GM23338 (cell line): ENCODE measurements at regions not wholly inside any gene's neighbourhood (a gene's known extent, or its start where the extent isn't known, plus 50 kb on each side); places are given as distances from the start of the nearest gene placed in this dataset.

Source experiments
- ATAC-seq: fragments of 200-7000 bp; cut with Tn5 transposase; 3 replicates; pipeline ENCODE4 v1.9.1; 2020
- DNase-seq: peaks from one replicate; pipeline ENCODE4 v3.0.0-alpha.2; 2015; ENCODE audit warnings: low spot score
- H2AFZ ChIP-seq: fragments of 200-600 bp; sonication (generic); 2 replicates; pipeline ENCODE4 v1.8.0; 2016; ENCODE audit warnings: antibody characterized with exemption, mild to moderate bottlenecking, moderate library complexity
- H3F3A ChIP-seq: fragments of 200-600 bp; sonication (generic); replicated peaks from 2 replicates; pipeline ENCODE4 v1.8.0; 2017; ENCODE audit warnings: antibody characterized with exemption, mixed run types, low read depth
- H3K27ac ChIP-seq: fragments of 200-600 bp; sonication (generic); 2 replicates; pipeline ENCODE4 v1.6.1; 2016; ENCODE audit warnings: low read depth
- H3K27me3 ChIP-seq: fragments of 200-600 bp; sonication (generic); 2 replicates; pipeline ENCODE4 v1.8.0; 2016; ENCODE audit warnings: mild to moderate bottlenecking, mixed run types, moderate library complexity; ENCODE audit not compliant: insufficient read depth
- H3K36me3 ChIP-seq: fragments of 200-600 bp; sonication (generic); 2 replicates; pipeline ENCODE4 v1.8.0; 2016; ENCODE audit warnings: mild to moderate bottlenecking; ENCODE audit not compliant: insufficient read depth
- H3K4me1 ChIP-seq: fragments of 200-600 bp; sonication (generic); 2 replicates; pipeline ENCODE4 v1.8.0; 2016; ENCODE audit warnings: mild to moderate bottlenecking, moderate library complexity; ENCODE audit not compliant: insufficient read depth
- H3K4me2 ChIP-seq: fragments of 200-600 bp; sonication (generic); 2 replicates; pipeline ENCODE4 v1.7.1; 2017; ENCODE audit warnings: mixed run types
- H3K4me3 ChIP-seq: fragments of 200-600 bp; sonication (generic); 2 replicates; pipeline ENCODE4 v1.6.1; 2016; ENCODE audit warnings: mixed run types
- H3K79me2 ChIP-seq: fragments of 200-600 bp; sonication (generic); replicated peaks from 2 replicates; pipeline ENCODE4 v1.8.0; 2017; ENCODE audit warnings: mild to moderate bottlenecking; ENCODE audit not compliant: insufficient read depth
- H3K9me2 ChIP-seq: fragments of 200-600 bp; sonication (generic); 2 replicates; pipeline ENCODE4 v1.8.0; 2017; ENCODE audit not compliant: insufficient read depth
- H4K20me1 ChIP-seq: fragments of 200-600 bp; sonication (generic); replicated peaks from 2 replicates; pipeline ENCODE4 v1.8.0; 2017; ENCODE audit warnings: mild to moderate bottlenecking; ENCODE audit not compliant: insufficient read depth
- H3K27ac Mint-ChIP-seq: 2 replicates; pipeline ENCODE4 v1.8.0; 2020; ENCODE audit warnings: inconsistent platforms, mild to moderate bottlenecking, moderate library complexity, mixed read lengths
- H3K27me3 Mint-ChIP-seq: 3 replicates; pipeline ENCODE4 v1.8.0; 2022; ENCODE audit warnings: low read depth, mild to moderate bottlenecking, moderate library complexity, mixed read lengths, inconsistent platforms; ENCODE audit not compliant: insufficient read depth, poor library complexity
- H3K36me3 Mint-ChIP-seq: 3 replicates; pipeline ENCODE4 v1.8.0; 2021; ENCODE audit warnings: low read depth, mild to moderate bottlenecking, inconsistent platforms, moderate library complexity, mixed read lengths
- H3K4me1 Mint-ChIP-seq: 3 replicates; pipeline ENCODE4 v1.8.0; 2020; ENCODE audit warnings: mild to moderate bottlenecking, inconsistent platforms, mixed read lengths
- H3K4me3 Mint-ChIP-seq: 3 replicates; pipeline ENCODE4 v1.8.0; 2021; ENCODE audit warnings: moderate library complexity, mild to moderate bottlenecking, inconsistent platforms, mixed read lengths
- H3K9me3 Mint-ChIP-seq: 3 replicates; pipeline ENCODE4 v1.8.0; 2020; ENCODE audit warnings: moderate library complexity, mild to moderate bottlenecking, inconsistent platforms, mixed read lengths
- CREB1 ChIP-seq: fragments of 250-450 bp; sonication (Bioruptor Pico); IDR thresholded peaks from 2 replicates; pipeline ENCODE4 v1.5.0; 2020; ENCODE audit warnings: low read depth, mild to moderate bottlenecking, moderate library complexity
- EZH2phosphoT487 ChIP-seq: fragments of 200-600 bp; sonication (generic); IDR thresholded peaks from one replicate; pipeline ENCODE4 v1.8.1; 2018; ENCODE audit warnings: antibody characterized with exemption; ENCODE audit not compliant: unreplicated experiment
- JUNB ChIP-seq: IDR thresholded peaks from one replicate; pipeline ENCODE4 v1.6.1; 2016; ENCODE audit warnings: antibody characterized with exemption; ENCODE audit not compliant: unreplicated experiment
- NANOG ChIP-seq: IDR thresholded peaks from 2 replicates; pipeline ENCODE4 v1.6.1; 2016; ENCODE audit warnings: antibody characterized with exemption, borderline replicate concordance
- STAT1 ChIP-seq: IDR thresholded peaks from one replicate; pipeline ENCODE4 v1.6.1; 2016; ENCODE audit warnings: antibody characterized with exemption; ENCODE audit not compliant: unreplicated experiment
- ZNF114 ChIP-seq: fragments of 250-450 bp; sonication (Bioruptor Pico); IDR thresholded peaks from 2 replicates; pipeline ENCODE4 v1.5.0; 2020; ENCODE audit warnings: mild to moderate bottlenecking, moderate library complexity
- ZNF331 ChIP-seq: fragments of 250-450 bp; sonication (Bioruptor Pico); IDR thresholded peaks from 2 replicates; pipeline ENCODE4 v1.5.0; 2020; ENCODE audit warnings: low read depth, mild to moderate bottlenecking, moderate library complexity
- TF ChIP-seq, protein P1 (sequence below): IDR thresholded peaks from 2 replicates; pipeline ENCODE4 v1.6.1; 2016; ENCODE audit warnings: antibody characterized with exemption
- TF ChIP-seq, protein P2 (sequence below), 2 experiments: fragments of 200-600 bp in 1 of 2; sonication (generic) in 1 of 2; conservative IDR thresholded peaks; 2 replicates each; pipeline versions ENCODE4 v1.5.1 to v1.6.1; 2016 to 2017; ENCODE audit warnings: antibody characterized with exemption in 2 of 2, low read depth in 2 of 2, mild to moderate bottlenecking in 2 of 2, moderate library complexity in 1 of 2

DNA sequence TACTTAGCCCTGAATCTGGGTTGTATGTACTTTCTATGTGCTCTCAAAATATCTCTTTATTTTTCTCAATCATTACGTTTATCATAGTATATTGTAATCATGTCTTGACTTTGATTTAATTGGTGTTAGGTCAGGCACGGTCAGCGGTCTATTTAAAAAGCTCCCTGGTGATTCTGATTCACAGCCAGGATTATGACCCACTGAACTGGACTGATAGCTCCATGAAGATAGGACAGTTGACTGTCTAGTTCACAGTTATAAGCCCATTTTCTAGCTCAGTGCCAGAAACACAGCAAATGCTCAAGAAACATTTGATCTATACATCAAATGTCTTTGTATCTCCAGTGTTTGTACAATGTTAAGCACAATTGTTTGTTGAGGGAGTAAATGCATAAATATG, 111.5 kb upstream of the CCN2 start:
- H3K79me2 ChIP-seq = no peaks in the 10 kb centered on the region
- no peaks in the 10 kb centered on the region for H3K27me3 Mint-ChIP-seq
- no peaks in the 10 kb centered on the region for H3K36me3 ChIP-seq
- no peaks in the 10 kb centered on the region for H4K20me1 ChIP-seq
- no peaks in the 10 kb centered on the region; the same call in 1 of the 2 replicates for H3K9me2 ChIP-seq
- H3K27me3 ChIP-seq = no peaks in the 10 kb centered on the region
- no peaks in the 10 kb centered on the region for H3K4me1 ChIP-seq
- H3K27ac Mint-ChIP-seq = no peak overlapping the region
- no peak overlapping the region for H3K27ac ChIP-seq
- H2AFZ ChIP-seq = no peak overlapping the region
- H3K4me2 ChIP-seq = no peak overlapping the region
- H3K36me3 Mint-ChIP-seq = no peaks in the 10 kb centered on the region
- peaks cover 6% of the 10 kb centered on the region; the same call in 1 of the 3 replicates for H3K4me1 Mint-ChIP-seq
- H3K4me3 Mint-ChIP-seq = no peak overlapping the region
- DNase-seq = no peak
- no peak for ATAC-seq
- no peaks in the 10 kb centered on the region for H3F3A ChIP-seq
- TF ChIP-seq EZH2phosphoT487 (no peak), STAT1 (no peak)
- H3K4me3 ChIP-seq = no peak overlapping the region
- no peaks in the 10 kb centered on the region for H3K9me3 Mint-ChIP-seq

DNA sequence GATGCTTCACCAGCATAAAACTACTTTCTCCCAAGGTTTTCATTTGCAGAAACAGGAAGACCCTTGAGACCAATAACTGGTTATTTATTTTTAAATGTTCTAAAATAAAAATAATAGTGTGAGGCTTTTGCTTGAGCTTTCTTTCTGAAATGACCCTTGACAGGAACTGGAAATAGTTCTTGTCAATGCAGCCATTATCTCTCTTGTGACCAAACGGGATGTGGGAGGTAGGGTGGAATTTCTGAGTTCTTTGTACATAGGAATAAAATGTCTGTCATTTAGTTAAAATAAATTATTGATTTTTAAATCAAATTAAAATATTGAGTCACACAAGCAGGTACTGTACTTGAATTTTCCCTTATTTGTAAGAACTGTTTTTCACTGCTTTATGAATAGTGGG, 110.2 kb upstream of the CCN2 start:
- no peaks in the 10 kb centered on the region for H3K9me3 Mint-ChIP-seq
- Histone ChIP-seq H3K27me3 (no peaks in the 10 kb centered on the region), H2AFZ (no peak overlapping the region), H3K27ac (no peak overlapping the region), H4K20me1 (no peaks in the 10 kb centered on the region), H3K4me1 (no peaks in the 10 kb centered on the region), H3K9me2 (no peaks in the 10 kb centered on the region; the same call in 1 of the 2 replicates), H3K4me3 (no peak overlapping the region), H3K36me3 (no peaks in the 10 kb centered on the region), H3K79me2 (no peaks in the 10 kb centered on the region), H3K4me2 (no peak overlapping the region), H3F3A (no peaks in the 10 kb centered on the region)
- peaks cover 6% of the 10 kb centered on the region; the same call in 1 of the 3 replicates for H3K4me1 Mint-ChIP-seq
- no peak overlapping the region for H3K4me3 Mint-ChIP-seq
- no peaks in the 10 kb centered on the region for H3K36me3 Mint-ChIP-seq
- no peaks in the 10 kb centered on the region for H3K27me3 Mint-ChIP-seq
- no peak overlapping the region for H3K27ac Mint-ChIP-seq
- no peak for TF ChIP-seq NANOG
- no peak for TF ChIP-seq STAT1
- TF ChIP-seq CREB1 (CRISPR knock-in tag) = no peak
- TF ChIP-seq, protein P1, sequence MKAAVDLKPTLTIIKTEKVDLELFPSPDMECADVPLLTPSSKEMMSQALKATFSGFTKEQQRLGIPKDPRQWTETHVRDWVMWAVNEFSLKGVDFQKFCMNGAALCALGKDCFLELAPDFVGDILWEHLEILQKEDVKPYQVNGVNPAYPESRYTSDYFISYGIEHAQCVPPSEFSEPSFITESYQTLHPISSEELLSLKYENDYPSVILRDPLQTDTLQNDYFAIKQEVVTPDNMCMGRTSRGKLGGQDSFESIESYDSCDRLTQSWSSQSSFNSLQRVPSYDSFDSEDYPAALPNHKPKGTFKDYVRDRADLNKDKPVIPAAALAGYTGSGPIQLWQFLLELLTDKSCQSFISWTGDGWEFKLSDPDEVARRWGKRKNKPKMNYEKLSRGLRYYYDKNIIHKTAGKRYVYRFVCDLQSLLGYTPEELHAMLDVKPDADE = no peak
- no peak for TF ChIP-seq EZH2phosphoT487
- no peak for TF ChIP-seq JUNB
- DNase-seq = no peak
- no peak for ATAC-seq

DNA sequence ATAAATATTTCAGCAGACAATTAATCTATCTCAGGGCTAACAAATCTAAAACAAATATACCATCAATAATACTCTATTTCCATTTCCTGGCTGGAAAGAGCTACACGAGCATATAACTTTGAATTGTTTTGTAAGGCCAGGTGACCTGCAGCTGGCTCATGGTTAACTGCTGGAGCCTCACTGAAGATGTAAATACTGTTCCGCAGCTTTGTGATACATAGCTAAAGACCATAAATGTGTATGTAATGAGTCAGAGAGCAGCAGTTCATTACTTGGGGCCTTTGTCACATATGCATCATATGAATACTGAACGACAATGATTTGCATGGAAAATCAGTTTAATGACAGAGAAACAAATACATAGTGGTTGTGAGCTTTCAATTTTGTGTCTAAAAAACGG, 109.4 kb upstream of the CCN2 start:
- H3K4me3 ChIP-seq = no peak overlapping the region
- H3K36me3 ChIP-seq = no peaks in the 10 kb centered on the region
- no peaks in the 10 kb centered on the region for H3K36me3 Mint-ChIP-seq
- no peak overlapping the region for H3K27ac Mint-ChIP-seq
- H3K27me3 ChIP-seq = no peaks in the 10 kb centered on the region
- DNase-seq = no peak
- H2AFZ ChIP-seq = no peak overlapping the region
- H3K27ac ChIP-seq = no peak overlapping the region
- H3K4me2 ChIP-seq = no peak overlapping the region
- H3K4me1 ChIP-seq = no peaks in the 10 kb centered on the region
- no peaks in the 10 kb centered on the region for H4K20me1 ChIP-seq
- H3K4me3 Mint-ChIP-seq = no peak overlapping the region
- no peaks in the 10 kb centered on the region for H3K79me2 ChIP-seq
- no peaks in the 10 kb centered on the region for H3K9me2 ChIP-seq
- peaks cover 6% of the 10 kb centered on the region; the same call in 1 of the 3 replicates for H3K4me1 Mint-ChIP-seq
- H3K9me3 Mint-ChIP-seq = no peaks in the 10 kb centered on the region
- no peaks in the 10 kb centered on the region for H3K27me3 Mint-ChIP-seq
- ATAC-seq = no peak
- no peaks in the 10 kb centered on the region for H3F3A ChIP-seq
- TF ChIP-seq JUNB (no peak), STAT1 (no peak), ZNF114 (CRISPR knock-in tag) (no peak), NANOG (no peak), ZNF331 (no peak)
- TF ChIP-seq, protein P1 = no peak
- TF ChIP-seq, protein P2, sequence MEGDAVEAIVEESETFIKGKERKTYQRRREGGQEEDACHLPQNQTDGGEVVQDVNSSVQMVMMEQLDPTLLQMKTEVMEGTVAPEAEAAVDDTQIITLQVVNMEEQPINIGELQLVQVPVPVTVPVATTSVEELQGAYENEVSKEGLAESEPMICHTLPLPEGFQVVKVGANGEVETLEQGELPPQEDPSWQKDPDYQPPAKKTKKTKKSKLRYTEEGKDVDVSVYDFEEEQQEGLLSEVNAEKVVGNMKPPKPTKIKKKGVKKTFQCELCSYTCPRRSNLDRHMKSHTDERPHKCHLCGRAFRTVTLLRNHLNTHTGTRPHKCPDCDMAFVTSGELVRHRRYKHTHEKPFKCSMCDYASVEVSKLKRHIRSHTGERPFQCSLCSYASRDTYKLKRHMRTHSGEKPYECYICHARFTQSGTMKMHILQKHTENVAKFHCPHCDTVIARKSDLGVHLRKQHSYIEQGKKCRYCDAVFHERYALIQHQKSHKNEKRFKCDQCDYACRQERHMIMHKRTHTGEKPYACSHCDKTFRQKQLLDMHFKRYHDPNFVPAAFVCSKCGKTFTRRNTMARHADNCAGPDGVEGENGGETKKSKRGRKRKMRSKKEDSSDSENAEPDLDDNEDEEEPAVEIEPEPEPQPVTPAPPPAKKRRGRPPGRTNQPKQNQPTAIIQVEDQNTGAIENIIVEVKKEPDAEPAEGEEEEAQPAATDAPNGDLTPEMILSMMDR (conservative IDR thresholded peaks at IDR 0.05; ENCODE audit: low read depth in 2 of 2) = no peak
